ENCODE measurements at regions not wholly inside any gene's neighbourhood (a gene's known extent, or its start where the extent isn't known, plus 50 kb on each side); places are given as distances from the start of the nearest gene placed in this dataset.

- TF ChIP-seq CTCF (IDR thresholded peaks at IDR 0.05) (no peak), POLR2A (IDR thresholded peaks at IDR 0.05) (no peak)
These were observed 116.7 kb upstream of the TEX13D start for GRCh38 chrX:124215786-124216185.

Data from Peyer's patch (tissue), 4 donors.